Fibroblast of peridontal ligament (primary cell): ENCODE measurements at regions not wholly inside any gene's neighbourhood (a gene's known extent, or its start where the extent isn't known, plus 50 kb on each side); places are given as distances from the start of the nearest gene placed in this dataset.
A peak's percentile ranks its signal among the peaks of the same experiment; 100 is the strongest.
"Not testable (repeated sequence)": the region's sequence is repeated elsewhere in the genome, so short reads cannot be mapped to it uniquely, and the experiment has no call there.

ENCODE experiments used
- DNase-seq: peaks from one replicate; pipeline ENCODE4 v3.0.0-alpha.2; 2010; ENCODE audit errors: extremely low read depth

DNA sequence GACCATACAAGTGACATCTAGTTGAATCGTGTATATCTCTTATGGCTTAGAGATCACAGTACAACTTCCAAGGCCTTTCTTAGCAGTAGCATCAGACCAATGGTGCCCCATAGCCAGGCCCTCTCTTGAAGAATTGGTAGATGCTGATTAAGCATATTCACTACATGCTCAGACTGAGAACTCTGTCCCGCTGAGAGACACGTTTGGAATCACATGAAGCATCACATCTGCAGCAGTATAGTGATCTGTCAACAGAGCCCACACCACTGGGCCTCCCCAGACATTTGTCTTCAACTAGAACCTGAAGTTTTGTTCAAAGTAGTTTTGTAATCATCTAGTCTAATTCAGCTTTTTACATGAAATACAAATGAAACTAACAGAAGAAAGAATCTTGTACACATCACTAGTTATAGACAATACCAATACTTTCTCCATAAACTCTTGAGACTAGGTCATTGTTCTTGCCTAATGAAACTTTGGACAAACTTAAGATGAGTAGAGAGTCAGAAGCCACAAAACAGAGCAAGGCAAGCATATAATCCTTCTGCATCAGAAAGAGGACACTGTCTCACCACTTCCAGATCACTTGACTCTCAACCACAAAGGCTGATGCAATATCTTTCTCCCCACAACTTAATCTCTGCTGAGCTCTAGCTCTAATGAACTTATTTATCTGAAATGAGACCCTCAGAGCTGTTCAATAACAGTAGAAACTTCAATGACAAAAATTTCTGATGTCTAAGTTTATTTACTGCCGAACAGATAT is 182.7 kb downstream of the TBX18 start:
- DNase-seq: peak; percentile 78

GRCh38 chr6:84579404-84579803 is 185.0 kb downstream of the TBX18 start:
- DNase-seq: no peak

- DNase-seq: no peak
Observed at GRCh38 chr6:84576029-84576428, 188.4 kb downstream of the TBX18 start.

GRCh38 chr6:84575264-84575663 is 189.1 kb downstream of the TBX18 start:
- DNase-seq: no peak

DNA sequence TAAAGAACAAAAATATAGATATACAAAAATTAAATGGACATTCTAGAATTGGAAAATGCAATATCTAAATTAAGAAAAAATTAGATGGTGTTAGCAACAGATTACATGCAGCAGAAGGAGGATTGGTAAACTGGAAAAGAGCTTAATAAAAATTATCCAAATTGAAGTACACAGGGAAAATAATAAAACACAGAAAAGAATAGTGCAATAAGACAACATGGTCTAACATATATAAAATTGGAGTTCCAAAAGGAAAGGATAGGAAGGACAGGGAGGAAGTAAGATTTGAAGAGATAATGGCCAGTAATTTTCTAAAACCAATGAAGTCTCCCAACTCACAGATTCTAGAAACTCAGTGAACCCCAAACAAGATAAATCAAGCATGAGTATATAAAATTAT is 194.5 kb downstream of the TBX18 start:
- no peak for DNase-seq

DNA sequence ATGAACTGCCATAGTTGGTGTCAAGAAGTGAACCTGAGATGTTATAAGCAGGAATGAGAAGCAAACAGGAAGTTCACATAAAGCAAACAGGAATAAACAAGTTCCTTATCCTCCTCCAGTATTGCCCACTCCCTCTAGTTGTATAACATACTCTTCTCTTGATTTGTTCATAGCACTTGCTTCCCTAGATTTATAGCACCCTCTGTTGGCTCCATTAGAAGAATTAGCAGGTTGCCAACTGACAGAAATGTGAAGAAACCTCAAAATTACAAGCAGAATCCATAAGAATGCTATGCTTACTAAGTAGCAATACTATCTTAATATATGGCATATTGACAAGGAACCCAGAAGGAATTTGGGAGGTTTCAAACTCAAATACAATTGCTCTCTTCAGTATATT is 195.4 kb downstream of the TBX18 start:
- DNase-seq: peak; percentile 72

GRCh38 chr6:84565718-84566117 is 198.7 kb downstream of the TBX18 start:
- DNase-seq: not testable (repeated sequence)

DNA sequence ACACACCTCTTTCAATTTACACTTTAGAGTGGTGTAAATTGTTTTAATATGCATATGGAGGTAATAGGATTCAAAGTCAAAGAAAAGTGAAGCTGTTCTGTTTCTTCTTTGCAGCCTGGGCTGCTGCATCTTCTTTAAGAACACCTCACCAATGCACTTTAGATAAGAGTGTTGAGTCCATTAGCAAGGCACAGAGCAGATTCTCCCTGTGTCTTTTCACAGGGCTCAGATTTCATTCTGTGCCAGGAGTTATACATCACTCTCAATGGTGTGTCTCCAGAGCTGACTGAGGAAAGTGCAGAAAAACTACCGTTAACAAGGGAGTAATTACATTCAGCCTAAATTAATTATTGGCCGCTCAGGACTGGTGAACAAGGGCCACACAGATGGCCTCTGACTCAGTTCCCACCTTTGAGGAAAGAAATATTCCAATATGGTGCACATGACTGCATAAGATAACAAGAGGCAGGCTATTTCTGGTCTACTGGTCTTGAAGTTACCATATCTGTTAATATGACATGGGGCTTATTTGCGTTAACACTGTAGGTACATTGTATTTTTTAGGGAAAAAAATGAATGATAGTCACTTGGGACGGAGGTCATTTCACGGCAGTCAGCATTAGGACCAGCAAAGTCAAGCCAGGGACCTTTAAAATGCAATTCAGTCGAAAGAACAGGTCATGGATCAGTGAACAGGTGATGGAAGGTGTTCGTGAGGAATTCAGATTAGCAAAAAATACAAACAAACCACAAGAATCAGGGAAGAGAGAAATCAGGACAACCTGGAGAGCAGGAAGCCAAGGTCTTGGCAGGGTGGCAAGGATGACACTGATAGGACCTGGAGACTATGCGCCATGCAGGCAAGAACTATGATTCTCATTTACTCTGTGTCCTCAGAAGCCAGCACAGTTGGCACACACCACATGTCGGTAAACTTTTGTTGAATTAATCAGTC is 203.7 kb downstream of the TBX18 start:
- no peak for DNase-seq

GRCh38 chr6:84556541-84557335 is 207.7 kb downstream of the TBX18 start:
- peak; percentile 56 for DNase-seq

DNA sequence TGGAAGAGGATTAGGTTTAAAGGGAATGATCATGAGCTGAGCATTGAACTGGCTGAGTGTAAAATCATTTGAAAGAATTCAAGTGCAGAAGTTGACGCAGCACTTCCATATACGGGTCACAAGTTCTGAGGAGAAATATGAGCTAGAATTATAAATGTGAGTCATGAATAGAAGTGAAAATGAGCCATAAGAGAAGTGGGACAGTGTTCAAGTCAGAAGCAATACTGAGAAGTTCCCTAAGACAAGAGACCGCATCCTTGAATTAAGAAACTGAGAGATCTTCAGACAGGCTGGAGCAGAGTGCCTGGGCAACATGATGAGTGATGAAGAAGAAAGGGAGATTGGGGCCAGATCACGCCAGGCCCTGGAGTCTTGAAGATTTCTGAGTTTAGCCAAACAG is 209.7 kb downstream of the TBX18 start:
- DNase-seq: peak; percentile 29

GRCh38 chr6:84554074-84554473 is 210.3 kb downstream of the TBX18 start:
- peak; percentile 83 for DNase-seq

GRCh38 chr6:84553527-84553926 is 210.9 kb downstream of the TBX18 start:
- DNase-seq: no peak

DNA sequence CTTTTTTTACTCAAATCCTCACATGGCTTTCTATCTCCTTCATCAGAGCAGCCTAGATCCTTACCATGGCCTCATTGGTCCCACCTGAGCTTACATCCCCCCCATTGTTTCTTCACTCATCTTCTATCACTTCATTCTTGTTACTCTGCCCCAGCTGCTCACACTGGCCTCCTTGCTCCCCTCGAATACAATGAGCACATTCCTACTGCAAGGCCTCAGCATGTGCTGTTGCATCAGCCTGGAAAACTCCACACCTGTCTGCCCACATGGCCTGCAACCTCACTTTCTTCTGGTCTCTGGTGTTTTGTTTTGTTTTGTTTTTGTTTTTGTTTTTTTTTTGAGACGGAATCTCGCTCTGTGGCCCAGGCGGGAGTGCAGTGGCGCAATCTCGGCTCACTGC is 212.6 kb downstream of the TBX18 start:
- no peak for DNase-seq

- DNase-seq: no peak
Observed at GRCh38 chr6:84549917-84550316, 214.5 kb downstream of the TBX18 start.

GRCh38 chr6:84547341-84547801 is 217.0 kb downstream of the TBX18 start:
- no peak for DNase-seq

- peak; percentile 75 for DNase-seq
Observed at GRCh38 chr6:84546427-84546914, 217.9 kb downstream of the TBX18 start.

DNA sequence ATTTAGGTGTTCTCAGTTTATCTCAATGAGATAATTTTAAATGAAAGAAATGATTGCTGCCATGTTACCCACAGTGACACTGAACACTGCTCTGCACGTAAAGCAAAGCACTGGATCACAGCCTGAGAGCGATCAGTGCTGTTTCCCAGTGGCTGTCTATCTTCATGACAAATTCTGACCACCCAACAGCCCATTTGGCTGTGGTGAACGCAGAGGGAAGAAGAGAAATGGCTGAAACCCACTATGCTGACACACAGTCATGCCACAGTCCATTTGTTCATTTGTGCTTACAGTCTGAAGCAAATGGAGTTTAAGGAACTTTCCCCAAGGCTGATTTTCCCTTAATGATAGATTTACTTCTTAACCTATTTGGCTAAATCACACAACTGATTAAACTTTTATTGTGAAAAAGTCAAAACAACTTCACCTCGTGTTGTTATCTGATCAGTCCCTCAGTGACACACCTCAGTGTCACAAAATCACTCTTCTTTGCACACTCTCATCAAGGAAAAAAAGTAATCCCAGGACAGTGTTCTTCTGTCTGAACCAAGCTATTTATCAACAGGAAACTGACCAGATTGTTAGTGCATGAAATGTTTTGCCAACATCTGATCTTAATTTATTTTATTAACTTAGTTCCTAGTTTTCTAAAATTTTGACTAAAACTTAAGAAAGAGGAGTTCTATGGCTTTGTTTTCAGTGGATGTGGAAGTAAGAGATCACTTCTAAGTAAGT is 225.1 kb downstream of the TBX18 start:
- peak; percentile 41 for DNase-seq

- no peak for DNase-seq
Observed at GRCh38 chr6:84536885-84537638, 227.3 kb downstream of the TBX18 start.

- DNase-seq: no peak
Observed at GRCh38 chr6:84528201-84528600, 236.2 kb downstream of the TBX18 start.

DNA sequence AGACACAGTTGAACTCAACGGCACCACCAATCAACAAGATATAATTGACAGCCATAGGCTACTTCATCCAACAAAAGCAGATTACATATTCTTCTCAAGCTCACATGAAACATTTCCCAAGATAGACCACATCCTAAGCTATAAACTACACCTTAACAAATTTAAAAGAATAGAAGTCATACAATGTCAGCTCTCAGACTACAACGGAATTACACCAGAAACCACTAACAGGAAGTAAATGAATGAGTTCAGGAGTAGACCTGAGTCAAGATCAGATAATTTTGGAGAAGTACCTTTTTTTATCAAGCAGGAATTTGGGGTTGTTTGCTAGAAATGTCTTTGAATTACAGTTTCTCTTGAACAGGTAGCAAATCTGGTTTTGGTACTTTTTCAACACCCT is 237.8 kb downstream of the TBX18 start:
- DNase-seq: no peak
